ENCODE measurements at regions not wholly inside any gene's neighbourhood (a gene's known extent, or its start where the extent isn't known, plus 50 kb on each side); places are given as distances from the start of the nearest gene placed in this dataset.

DNA sequence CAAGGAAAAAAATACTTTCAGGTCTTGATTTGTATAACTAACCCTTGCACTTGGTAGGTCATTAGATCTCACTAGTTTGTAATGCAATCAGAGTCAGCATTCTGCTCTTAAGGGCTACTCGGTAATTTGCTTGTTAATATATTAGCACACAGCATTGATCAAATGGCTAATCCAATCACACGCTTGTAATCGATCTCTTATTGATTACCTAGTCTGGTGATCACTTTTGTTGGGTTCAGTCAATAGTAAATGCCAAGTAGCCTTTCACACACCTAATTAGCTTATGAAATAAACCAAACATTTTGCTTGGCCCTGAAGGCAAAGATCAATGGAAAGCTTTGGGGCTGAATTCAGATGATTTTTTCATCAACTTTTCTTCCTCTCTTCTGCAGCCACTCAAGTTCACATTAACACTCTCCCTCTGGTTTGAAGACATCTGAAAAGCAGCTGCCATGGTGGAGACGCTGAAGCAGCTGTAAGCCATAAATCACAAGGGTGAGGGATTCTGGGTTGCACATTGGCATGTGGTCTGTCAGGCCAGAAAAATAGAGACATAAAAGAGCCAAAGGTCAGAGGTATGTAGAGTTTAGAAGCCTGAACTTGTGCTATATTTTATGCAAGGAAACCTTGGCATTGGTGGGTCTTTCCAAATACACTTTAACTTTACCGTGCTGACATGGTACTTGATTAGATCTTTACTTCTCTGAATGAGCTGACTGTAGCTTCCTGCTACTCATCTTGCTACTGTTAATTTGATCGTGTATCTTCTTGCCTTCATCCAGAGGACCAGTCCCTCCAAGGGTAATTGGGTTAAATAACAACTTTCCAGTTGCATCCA is 234.4 kb downstream of the SIM1 start:
- no peak overlapping the region for H3K27ac ChIP-seq
- H3K4me2 ChIP-seq = no peak overlapping the region
- H4K20me1 ChIP-seq (ENCODE audit: insufficient read depth) = no peaks in the 10 kb centered on the region
- no peak for TF ChIP-seq EZH2 (IDR thresholded peaks at IDR 0.05; ENCODE audit: low read depth)
- TF ChIP-seq, protein P1, sequence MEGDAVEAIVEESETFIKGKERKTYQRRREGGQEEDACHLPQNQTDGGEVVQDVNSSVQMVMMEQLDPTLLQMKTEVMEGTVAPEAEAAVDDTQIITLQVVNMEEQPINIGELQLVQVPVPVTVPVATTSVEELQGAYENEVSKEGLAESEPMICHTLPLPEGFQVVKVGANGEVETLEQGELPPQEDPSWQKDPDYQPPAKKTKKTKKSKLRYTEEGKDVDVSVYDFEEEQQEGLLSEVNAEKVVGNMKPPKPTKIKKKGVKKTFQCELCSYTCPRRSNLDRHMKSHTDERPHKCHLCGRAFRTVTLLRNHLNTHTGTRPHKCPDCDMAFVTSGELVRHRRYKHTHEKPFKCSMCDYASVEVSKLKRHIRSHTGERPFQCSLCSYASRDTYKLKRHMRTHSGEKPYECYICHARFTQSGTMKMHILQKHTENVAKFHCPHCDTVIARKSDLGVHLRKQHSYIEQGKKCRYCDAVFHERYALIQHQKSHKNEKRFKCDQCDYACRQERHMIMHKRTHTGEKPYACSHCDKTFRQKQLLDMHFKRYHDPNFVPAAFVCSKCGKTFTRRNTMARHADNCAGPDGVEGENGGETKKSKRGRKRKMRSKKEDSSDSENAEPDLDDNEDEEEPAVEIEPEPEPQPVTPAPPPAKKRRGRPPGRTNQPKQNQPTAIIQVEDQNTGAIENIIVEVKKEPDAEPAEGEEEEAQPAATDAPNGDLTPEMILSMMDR (conservative IDR thresholded peaks at IDR 0.05) = no peak
- no peaks in the 10 kb centered on the region for H3K36me3 ChIP-seq (ENCODE audit: low read depth)
- intact Hi-C loops (cut with micrococcal nuclease; ENCODE audit: unreplicated experiment) = no loop called here
- H3K4me1 ChIP-seq (replicated peaks; ENCODE audit: insufficient read depth) = peaks cover 31% of the 10 kb centered on the region
- no peaks in the 10 kb centered on the region for H3K79me2 ChIP-seq (ENCODE audit: low read depth)
- H3K27me3 ChIP-seq (ENCODE audit: insufficient read depth, low read depth) = no peaks in the 10 kb centered on the region
- POLR2A ChIA-PET (ENCODE audit: unreplicated experiment) = interaction anchor here (0.6 kb wide), 1 partner anchor 53 kb away, joined by 3 read pairs; no protein-coding TSS in a partner anchor
- H3K9me3 ChIP-seq (ENCODE audit: insufficient read depth, low read depth) = no peaks in the 10 kb centered on the region
- peaks cover 5% of the 10 kb centered on the region; the same call in 1 of the 2 replicates for H3F3A ChIP-seq (ENCODE audit: insufficient read depth, low read depth)
- no peak for DNase-seq
- CTCF ChIA-PET = no interaction called here
- no peak overlapping the region for H2AFZ ChIP-seq
- BruUV-seq (replicated peaks) = no TSS peak
- no peaks in the 10 kb centered on the region for H3K9me2 ChIP-seq (ENCODE audit: insufficient read depth)
- H3K4me3 ChIP-seq = no peak overlapping the region

DNA sequence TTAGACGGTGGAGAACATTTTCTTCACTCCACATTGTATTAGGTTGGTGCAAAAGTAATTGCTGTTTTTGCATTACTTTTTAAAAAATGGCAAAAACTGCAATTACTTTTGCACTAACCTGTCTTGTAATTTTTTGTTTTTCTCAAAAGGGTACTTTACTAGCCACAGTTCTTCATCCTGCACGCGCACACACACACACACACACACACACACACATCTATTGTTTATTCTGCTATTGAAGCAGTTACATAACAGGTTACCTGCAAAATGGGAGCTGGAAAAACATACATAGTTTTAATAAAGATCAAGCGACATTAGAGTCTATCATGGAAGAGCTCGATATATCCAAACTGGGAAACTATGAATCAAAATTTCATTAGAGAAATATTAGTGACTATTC is 235.2 kb downstream of the SIM1 start:
- peaks cover 5% of the 10 kb centered on the region; the same call in 1 of the 2 replicates for H3F3A ChIP-seq (ENCODE audit: insufficient read depth, low read depth)
- H3K9me3 ChIP-seq (ENCODE audit: insufficient read depth, low read depth) = no peaks in the 10 kb centered on the region
- H4K20me1 ChIP-seq (ENCODE audit: insufficient read depth) = no peaks in the 10 kb centered on the region
- H3K4me3 ChIP-seq = peak overlapping the region; percentile 58; the same call in 1 of the 2 replicates
- no peaks in the 10 kb centered on the region for H3K79me2 ChIP-seq (ENCODE audit: low read depth)
- no peaks in the 10 kb centered on the region for H3K9me2 ChIP-seq (ENCODE audit: insufficient read depth)
- no peaks in the 10 kb centered on the region for H3K27me3 ChIP-seq (ENCODE audit: insufficient read depth, low read depth)
- peak overlapping the region; percentile 95 for H2AFZ ChIP-seq
- H3K27ac ChIP-seq = no peak overlapping the region; the same call in 1 of the 2 replicates
- CTCF ChIA-PET = no interaction called here
- TF ChIP-seq, protein P1 (conservative IDR thresholded peaks at IDR 0.05) = no peak
- TF ChIP-seq EZH2 (IDR thresholded peaks at IDR 0.05; ENCODE audit: low read depth) = no peak
- peaks cover 31% of the 10 kb centered on the region for H3K4me1 ChIP-seq (replicated peaks; ENCODE audit: insufficient read depth)
- no peak for DNase-seq
- no peaks in the 10 kb centered on the region for H3K36me3 ChIP-seq (ENCODE audit: low read depth)
- H3K4me2 ChIP-seq = peak overlapping the region; percentile 77
- no TSS peak for BruUV-seq (replicated peaks)
- POLR2A ChIA-PET (ENCODE audit: unreplicated experiment) = interaction anchor here (0.6 kb wide), 2 partner anchors 54 to 59 kb away, joined by 3 to 14 read pairs; no protein-coding TSS in a partner anchor
- intact Hi-C loops (cut with micrococcal nuclease; ENCODE audit: unreplicated experiment) = loop anchor here (2.0 to 10.0 kb wide), 3 partner anchors 53 to 245 kb away; no protein-coding TSS in a partner anchor

DNA sequence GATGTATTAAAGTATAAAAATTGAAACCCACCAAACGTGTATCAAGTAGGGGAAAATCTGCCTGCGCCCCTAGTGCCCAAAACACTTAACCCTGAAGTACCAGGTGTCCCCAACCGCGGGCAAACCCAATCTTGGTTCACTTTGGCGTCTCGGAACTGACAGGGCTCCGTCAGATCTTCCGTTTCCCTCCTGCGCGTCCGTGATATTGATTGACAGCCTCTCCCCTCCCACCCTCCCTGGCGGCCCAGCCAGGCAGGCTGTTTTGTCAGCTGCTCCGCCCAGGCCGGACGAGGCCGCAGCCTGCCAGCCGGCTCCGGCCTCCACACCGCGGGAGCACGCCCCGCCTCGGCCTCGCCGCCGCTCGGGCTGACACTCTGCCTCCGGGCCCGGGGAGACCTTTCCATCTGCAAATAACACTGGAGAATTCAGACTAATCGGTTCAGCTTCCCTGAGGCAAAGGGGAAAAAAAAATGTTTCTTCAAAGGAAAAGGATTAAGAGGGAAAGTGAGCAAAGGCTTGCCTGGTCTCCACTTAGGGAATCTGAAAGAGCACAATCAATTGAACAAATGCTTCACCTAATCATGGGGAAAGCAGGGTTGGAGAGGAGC is 234.9 kb upstream of the MCHR2 start:
- TF ChIP-seq, protein P1 (conservative IDR thresholded peaks at IDR 0.05) = no peak
- no peak for TF ChIP-seq EZH2 (IDR thresholded peaks at IDR 0.05; ENCODE audit: low read depth)

More for the DNA sequence above, 234.9 kb upstream of the MCHR2 start:
- ChIA-PET CTCF (no interaction called here), POLR2A (ENCODE audit: unreplicated experiment) (interaction anchor here (0.6 to 0.9 kb wide), 6 partner anchors 12 to 323 kb away, joined by 3 to 14 read pairs (median 6); no protein-coding TSS in a partner anchor)
- intact Hi-C loops (cut with micrococcal nuclease; ENCODE audit: unreplicated experiment) = loop anchor here (2.0 to 10.0 kb wide), 3 partner anchors 52 to 246 kb away; no protein-coding TSS in a partner anchor
- H3K4me2 ChIP-seq = peak overlapping the region; percentile 77
- H3K36me3 ChIP-seq (ENCODE audit: low read depth) = no peaks in the 10 kb centered on the region
- BruUV-seq (replicated peaks) = no TSS peak
- no peaks in the 10 kb centered on the region for H3K9me2 ChIP-seq (ENCODE audit: insufficient read depth)
- H3K4me3 ChIP-seq = peak overlapping the region; percentile 58
- no peaks in the 10 kb centered on the region for H3K27me3 ChIP-seq (ENCODE audit: insufficient read depth, low read depth)
- H2AFZ ChIP-seq = peak overlapping the region; percentile 95
- peaks cover 31% of the 10 kb centered on the region for H3K4me1 ChIP-seq (replicated peaks; ENCODE audit: insufficient read depth)
- no peaks in the 10 kb centered on the region for H4K20me1 ChIP-seq (ENCODE audit: insufficient read depth)
- H3F3A ChIP-seq (ENCODE audit: insufficient read depth, low read depth) = peaks cover 5% of the 10 kb centered on the region; the same call in 1 of the 2 replicates
- no peaks in the 10 kb centered on the region for H3K9me3 ChIP-seq (ENCODE audit: insufficient read depth, low read depth)
- no peaks in the 10 kb centered on the region for H3K79me2 ChIP-seq (ENCODE audit: low read depth)
- DNase-seq = peak; percentile 72 to 77
- peak overlapping the region; percentile 45 for H3K27ac ChIP-seq
